B cell (primary cell): ENCODE measurements at regions not wholly inside any gene's neighbourhood (a gene's known extent, or its start where the extent isn't known, plus 50 kb on each side); places are given as distances from the start of the nearest gene placed in this dataset.

Source experiments
- CTCF ChIP-seq: fragments of 200-600 bp; IDR thresholded peaks from one replicate; pipeline ENCODE4 v1.8.0; 2022; ENCODE audit warnings: antibody characterized with exemption, mild to moderate bottlenecking
- EZH2 ChIP-seq: IDR thresholded peaks from 2 replicates; pipeline ENCODE4 v1.6.1; 2012; ENCODE audit warnings: borderline replicate concordance, low read depth, mild to moderate bottlenecking, moderate library complexity, low read length; ENCODE audit not compliant: insufficient read depth, poor library complexity, severe bottlenecking

GRCh38 chr4:74631988-74632387 is 162.3 kb downstream of the BTC start:
- TF ChIP-seq CTCF = no peak
- TF ChIP-seq EZH2 = no peak
